GM18520 (cell line): ENCODE measurements at regions not wholly inside any gene's neighbourhood (a gene's known extent, or its start where the extent isn't known, plus 50 kb on each side); places are given as distances from the start of the nearest gene placed in this dataset.

Experiments
- ATAC-seq: cut with Tn5 transposase; IDR thresholded peaks from one replicate; pipeline ENCODE4 v1.9.1; 2021; ENCODE audit not compliant: unreplicated experiment

DNA sequence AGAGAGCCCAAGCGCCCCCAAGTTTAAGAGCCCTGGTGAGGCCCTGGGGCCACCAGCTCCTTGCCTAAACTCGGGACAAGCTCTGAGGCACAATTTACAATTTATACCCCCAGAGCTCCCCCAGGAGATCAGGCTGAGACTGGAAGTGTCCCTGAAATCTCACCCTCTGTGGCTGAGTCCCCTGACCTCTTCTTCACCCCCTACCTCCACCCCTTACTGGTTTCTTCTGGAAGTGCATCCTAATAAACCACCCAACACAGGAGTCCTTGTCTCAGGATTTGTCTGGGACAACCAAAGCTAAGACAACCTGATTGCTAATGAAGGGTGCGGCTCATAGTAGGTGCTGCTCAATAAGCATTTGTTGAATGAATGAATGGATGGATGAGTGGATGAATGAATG is 206.4 kb downstream of the BCL11B start:
- no peak for ATAC-seq

DNA sequence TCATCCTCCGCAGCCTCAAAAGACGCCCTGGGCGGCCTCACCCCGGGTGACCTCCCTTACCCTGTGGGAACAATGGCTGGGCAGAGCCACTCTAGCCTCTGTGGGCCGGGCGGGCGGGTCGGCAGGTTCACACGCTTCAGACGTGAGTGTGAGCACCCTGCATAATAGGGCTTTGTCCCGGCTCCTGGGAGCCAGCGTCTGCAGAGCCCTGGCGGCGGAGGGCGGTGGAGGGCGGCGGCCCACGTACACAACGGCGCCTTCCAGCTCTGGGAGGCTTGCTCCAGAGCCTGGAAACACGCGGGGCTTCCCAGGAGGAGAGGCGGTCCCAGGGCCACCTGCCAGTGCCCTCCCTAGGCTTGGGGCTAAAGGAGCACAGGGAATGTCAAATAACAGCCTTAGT is 205.6 kb downstream of the BCL11B start:
- ATAC-seq, result no peak

DNA sequence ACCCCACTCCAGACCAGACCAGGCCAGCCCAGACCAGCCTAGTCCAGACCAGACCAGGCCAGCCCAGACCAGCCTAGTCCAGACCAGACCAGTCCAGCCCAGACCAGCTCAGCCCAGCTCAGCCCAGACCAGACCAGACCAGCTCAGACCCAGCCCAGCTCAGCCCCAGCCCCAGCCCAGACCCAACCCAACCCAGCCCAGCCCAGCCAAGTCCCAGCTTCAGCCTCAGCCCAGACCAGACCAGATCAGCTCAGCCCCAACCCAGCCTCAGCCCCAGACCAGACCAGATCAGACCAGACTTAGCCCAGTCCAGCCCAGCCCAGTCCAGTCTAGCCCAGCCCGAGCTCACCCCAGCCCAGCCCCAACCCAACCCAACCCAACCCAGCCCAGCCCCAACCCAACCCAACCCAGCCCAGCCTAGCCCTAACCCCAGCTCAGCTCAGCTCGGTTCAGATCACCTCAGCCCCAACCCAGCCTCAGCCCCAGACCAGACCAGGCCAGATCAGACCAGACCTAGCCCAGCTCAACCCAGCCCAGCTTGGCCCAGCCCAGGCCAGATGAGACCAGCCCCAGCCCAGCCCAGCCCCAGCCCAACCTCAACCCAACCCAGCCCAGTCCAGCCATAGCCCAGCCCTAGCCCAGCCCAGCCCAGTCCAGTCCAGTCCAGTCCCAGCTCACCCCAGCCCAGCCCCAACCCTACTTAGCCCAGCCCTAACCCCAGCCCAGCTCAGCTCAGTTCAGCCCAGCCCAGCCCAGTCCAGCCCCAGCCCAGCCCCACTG is 204.7 kb downstream of the BCL11B start:
- ATAC-seq, result no peak

DNA sequence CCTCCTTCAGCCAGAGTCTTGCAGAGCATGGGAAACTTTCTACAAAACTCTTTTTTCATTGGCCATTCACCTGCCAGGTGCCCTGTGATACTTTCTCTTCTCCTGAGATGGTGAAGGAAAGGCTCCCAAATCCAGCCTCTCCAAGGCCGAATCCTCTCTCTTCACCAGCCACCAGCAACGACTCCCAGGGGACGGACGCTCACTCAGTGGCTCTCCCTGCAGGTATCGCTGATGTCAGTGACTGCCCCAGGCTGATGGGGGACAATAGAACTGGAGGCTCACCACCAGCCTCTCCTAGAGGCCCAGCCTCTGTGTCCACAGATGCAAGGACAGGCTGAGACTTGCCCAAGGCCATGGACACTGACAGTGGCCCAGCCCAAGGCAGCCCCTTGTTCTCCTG is 204.1 kb downstream of the BCL11B start:
- no peak for ATAC-seq

DNA sequence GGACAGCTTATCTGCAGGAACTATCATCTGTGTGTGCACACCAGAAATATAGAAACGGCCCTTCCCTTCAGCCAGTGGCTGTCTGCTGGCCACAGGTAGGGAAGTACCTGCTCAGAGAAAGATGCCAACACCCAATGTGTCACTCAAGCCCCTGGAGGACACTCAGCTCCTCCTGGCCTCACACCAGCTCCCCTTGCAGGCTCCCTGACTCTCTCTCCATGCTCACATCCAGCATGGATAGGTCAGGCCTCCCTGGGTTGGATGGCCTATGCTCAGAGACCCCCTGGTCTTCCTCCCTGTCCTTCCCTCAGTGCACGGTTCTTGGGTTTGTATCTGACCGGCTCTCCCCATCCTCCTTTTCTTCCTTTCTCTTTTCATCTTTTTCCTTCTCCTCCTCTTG is 202.1 kb downstream of the BCL11B start:
- ATAC-seq, result no peak

DNA sequence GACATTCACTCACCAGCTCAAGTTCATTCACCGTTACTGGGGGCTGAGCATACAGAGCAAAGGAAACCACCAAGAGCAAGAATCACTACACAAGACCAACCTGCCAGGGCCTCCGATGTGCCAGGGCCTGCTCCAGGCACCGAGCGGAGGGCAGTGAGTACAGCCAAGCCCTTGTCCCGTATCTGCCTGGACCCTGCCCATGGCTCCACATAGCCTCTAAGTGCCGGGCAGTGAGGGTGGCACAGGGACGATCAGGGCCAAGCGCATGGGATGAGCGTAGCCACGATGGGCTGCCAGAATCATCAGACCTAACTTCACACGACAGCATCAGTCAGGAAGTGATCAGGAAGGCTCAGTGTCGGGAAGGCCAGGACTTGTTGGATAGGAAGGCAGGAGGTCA is 199.6 kb downstream of the BCL11B start:
- ATAC-seq, result no peak

DNA sequence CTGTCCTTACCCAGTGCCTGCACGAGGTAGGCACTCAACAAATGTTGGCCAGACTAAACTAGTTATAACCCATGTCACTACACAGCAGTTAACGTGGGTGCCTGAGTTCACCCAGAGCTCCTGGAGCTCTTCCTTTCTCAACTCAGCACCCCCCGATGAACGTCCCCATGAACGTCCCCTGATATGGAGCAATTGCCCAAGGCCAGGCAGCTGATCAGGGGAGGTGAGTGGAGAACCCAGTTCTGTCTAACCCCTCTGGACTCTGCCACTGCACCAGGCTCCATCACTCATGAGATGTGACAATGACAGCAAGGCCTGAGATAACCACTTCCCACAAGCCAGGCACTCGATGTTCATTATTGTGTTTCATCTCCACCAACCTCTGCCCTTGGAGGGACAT is 199.0 kb downstream of the BCL11B start:
- ATAC-seq, result no peak

DNA sequence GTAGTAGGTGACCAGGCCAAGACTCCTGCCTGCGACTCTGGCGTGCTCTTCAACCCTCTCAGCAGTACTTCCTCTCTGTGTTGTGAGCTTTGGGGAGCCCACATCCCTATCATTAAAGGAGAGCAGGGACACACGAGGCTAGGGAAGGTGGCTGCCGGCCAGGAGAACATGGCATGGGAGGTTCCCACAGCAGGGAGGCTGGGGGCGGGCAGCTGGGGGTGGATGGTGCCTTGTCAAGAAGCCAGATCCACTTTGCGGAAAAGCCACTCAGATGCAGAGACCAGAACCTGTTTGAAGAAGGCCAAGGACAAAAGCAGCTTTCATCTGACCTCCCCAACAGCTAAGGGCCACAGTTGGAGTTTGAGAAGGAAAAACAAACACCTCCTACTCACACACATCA is 198.6 kb downstream of the BCL11B start:
- no peak for ATAC-seq

DNA sequence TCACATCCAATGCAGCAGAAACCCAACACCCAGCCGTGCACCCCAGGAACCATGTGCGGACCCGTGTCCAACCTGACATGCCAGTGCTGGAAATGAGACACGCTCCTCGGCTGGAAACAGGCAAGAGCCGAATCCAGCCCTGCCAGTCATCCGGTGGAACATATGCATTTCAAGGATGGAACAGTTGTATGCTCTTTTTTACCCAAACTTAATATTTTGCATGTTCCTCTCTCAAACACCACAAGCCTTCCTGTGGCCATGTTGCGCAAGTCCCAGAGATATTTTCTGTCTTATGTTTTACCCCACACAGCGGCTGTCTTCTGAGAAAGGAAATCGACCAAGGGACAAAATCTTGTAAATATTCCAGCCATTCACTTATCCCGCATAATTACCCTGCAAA is 196.9 kb downstream of the BCL11B start:
- ATAC-seq, result no peak

DNA sequence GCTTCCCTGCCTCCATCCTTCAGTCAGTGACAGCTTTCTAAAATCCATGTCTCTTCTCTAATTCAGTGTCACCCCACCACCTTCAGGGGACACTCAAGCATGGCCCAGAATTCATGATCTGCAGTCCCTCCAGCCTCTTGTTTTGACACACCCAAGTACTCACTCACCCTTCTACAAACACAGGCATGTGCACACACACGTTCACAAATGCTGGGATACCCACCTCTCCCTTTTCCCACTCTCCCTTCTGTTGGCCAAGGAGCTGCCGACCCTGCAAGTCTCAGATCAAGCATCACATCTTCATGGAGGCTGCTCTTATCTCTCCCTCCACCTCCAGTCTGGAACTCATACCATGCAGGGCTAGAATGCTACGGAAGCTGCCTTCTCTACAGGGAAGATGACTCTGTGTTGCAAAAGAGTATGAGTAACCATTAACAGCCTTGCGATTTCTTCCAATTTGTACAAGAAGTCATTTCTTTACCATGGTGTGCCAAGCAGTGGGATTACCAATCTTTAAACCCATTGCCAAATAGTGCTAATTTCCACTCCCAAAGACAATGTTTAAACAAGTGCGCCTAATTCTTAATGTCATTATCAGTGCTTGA is 196.1 kb downstream of the BCL11B start:
- no peak for ATAC-seq

DNA sequence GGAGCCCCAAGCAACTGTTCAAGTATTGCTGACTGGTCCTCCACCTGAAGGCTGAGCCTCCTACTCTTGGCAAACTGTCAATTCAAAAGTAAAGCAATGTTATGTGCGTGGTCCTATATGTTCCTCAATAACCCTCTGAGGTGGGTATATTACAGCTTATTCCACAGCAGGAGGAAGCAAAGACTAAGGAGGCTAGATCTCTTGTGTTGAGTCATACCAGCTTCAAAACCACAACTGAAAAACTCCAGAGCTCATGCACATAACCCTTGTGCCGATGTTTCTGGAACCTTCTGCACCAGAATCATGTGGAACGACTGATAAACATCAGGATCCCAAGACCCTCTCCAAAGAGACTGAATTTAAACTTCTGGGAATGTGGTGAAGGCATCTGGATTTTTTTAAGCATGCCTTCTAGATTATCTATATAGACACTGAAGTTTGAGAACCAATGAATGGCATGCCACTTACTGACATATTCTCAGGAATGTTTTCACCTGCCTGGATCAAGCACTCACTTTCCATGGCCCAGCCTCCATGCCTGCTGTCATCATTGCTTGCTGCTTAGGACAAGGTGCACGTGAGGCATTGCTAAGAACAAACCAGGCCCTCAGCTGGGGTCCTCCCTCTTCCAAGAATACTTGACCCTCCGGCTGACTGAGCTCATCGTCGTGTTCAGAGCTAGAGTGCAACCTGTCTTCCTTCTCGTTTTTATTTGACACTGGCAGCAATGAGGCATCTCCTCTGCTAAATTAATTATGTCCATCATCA is 194.7 kb downstream of the BCL11B start:
- ATAC-seq, result no peak

DNA sequence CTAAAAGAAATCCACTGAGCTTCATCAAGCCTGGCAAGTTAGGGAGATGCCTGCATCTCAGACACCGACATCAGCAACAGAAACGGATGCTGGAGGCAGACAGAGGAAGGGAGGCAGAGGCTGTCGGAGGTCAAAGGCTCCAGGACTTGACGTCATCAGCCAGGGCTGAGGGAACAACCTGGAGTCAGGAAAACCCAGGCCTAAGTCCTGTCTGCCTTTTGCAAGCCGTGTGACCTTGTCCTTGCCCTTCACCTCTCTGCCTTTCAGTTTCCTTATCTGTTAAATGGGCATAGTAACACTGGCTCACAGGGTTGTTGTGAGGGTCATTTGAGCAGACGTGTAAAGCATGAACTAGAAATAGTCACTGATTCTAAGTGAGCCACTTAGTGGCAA is 194.2 kb downstream of the BCL11B start:
- ATAC-seq, result no peak

DNA sequence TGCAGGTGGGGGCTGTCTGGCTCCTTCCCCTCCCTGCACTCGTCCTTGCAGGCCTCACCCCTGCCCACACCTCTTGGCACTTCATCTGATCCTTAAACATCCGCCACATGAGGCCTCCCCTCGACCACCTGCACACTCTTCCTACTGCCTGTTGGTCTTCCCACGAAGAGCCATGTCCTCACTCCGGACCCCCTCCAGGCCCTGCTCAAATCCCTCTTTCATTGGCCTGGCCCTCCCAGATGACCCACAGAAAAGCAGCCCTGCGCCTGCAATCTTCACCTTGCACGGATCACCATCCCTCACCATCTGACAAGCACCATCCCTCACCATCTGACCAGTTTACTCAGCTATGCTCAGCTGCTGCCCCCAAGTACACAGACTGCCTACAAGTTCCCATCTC is 193.6 kb downstream of the BCL11B start:
- ATAC-seq, result no peak

DNA sequence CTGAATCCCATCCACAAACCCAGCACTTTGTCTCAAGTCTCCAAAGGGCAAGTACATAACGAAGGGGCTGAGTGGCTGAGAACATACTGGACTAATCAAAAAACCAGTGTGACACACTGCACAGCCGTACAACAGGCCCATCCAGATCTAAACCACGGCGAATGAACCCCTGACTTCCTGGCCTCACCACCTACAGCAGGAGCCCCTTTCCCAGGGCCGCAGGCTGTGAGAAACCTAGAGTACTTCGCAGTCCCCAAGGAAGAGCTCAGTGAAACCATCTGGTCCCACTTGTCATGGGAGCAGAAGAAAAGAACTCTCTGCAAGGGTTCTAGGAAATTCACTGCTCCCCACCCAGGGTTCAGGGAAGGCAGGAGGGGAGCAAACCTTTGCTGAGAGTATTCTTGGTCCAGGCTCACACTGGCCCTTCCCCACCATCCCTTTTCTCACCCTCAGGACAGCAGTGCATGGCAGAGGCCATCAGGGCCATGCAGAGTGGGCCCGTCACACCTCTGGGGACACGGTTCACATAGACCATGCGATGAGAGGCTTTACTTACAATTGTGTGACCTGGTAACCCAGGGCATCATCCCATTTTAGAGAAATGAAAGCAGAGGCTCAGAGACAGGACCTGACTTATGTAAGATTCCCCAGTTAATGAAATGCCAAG is 192.8 kb downstream of the BCL11B start:
- ATAC-seq, result no peak

DNA sequence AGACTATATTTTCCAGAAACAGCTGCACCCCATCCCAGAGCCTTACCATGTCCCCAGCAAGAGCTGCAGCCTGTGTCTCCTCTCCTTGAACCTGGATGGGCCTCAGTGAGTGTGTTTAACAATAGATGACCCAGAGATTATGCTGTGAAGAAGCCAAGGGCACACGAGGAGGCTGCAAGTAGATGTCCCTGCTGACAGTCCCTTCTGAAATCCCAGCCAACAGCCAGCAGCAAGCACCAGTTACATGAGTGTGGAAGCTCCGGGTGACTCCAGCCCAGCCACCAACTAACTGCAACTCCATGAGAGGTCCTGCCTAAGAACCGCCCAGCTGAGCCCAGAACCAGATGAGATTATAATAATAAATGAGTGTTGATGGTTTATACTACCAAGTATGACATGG is 191.7 kb downstream of the BCL11B start:
- no peak for ATAC-seq

DNA sequence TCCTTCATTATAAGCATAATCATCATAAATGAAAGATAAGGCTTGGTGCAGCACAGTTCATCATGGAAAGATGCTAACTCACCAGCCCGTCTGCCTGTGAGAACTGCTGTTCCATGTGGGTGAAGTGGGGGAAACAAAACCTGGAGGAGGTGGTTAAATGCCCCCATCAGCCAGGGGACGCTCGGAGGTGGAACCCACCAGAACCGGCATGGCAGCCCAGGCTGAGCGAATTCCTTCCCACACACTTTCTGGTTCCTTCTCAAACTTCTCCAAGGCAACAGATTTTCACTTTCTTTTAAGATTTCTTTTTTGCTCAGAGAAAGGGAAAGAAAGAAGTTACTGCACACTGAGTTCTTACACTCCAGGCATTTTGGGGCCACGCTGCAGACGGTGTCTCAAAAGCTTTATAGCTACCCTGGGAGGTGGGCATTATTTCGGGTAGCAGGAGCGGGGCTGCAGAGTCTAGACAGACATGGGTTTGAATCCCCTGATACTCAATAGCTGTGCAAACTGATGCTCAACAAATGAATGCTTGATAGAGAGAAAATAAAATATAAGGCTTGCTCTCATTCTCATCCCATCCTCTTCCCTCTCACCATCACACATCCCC is 190.7 kb downstream of the BCL11B start:
- ATAC-seq, result no peak

DNA sequence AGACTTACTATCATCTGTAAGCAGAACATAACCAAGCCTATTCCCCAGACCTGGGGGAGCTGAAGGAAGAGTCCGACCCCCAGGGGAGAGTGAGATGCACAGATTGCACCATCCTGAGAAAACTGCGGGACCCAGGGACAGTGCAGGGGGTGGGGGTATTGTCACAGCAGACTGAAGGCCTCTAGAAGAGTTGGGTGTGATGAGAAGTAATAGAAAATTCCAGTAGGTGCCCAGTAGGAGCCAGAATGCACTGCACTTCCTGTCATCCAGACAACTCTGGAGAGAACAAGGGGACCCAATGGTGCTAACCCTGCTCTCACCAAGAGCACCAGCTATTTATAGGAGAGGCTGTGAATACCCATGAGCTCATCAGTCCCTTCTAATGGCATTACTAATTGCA is 190.1 kb downstream of the BCL11B start:
- no peak for ATAC-seq

DNA sequence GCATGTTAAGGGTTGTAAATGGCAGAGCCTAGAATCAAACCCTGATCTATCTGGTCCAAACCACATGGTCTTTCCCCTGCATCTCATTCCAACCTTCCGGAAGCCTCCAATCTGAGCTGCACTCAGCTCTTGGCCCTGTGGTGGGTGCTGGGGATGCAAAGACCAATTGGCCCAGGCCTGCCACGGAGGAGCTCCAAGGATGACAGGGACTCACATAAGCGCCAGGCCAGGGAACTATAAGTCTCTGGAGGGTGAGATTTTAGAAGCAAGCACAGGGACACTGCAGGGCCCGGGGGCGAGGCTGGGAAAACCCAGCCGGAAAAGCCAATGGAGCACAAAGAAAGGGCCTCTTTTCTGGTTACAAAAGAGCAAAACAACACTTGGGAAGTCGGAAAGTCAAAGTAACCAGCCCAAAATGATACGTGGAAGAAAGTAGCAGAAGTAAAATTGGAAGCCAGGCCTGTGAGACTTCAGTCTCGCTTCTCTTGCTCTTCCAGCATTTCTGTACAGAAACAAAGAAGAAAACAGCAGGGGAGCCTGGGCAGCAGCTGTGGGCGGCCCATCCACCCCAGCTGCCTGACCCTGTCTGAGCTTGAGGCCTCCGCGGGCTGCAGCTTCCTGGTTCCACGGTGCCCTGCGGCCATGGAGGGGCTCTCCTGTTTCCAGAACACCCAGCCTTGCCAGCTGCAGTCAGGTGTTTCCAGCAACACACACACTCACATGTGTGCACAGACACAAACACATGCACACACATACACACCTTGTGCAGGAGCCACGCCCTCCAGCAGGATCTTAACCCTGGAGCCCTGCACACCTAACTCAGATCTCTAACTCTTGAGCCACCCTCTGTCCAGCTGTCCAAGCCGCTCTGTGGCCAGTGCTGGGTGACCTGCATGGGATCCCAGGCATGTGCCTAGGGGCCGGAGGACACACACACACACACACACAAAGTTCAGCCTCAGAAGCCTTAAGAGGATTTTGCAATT is 178.2 kb downstream of the BCL11B start:
- ATAC-seq, result no peak

DNA sequence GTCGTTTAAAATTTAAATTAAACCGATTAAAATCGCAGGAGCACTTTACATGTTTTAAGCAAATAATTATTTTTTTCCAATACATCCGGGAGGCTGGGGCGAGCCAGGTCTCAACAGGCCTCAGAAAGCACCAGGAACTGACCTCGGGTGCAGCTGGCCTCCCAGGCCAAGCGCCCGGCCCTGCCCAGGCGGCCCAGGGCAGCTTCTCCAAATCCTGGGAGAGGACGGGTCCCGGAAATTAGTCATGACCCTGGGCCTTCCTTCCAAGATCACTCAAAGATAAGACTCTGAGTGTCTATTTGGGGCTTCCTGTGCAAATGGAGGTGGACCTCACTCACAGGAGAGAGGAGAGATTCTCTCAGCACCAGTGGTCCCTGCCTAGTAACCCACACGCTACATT is 177.1 kb downstream of the BCL11B start:
- ATAC-seq, result no peak

DNA sequence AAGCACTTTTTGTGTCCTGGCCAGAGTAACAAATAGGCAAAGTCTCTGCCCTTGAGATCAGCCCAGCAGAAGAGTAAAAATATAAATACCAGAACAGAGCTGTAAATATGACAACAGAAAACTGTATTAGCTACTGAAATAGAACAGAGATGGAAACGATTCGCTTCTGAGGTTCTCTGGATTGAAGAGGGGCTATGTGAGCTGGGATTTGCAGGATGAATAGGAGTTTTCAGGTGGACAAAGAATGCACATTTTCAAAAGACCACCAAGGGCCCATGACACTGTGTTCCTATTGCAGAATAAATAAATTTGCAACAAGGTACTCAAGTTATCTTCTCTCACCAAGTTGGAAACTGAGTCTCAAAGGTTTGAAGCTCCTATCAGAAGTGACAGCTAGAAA is 176.6 kb downstream of the BCL11B start:
- ATAC-seq, result no peak
